ENCODE measurements at regions not wholly inside any gene's neighbourhood (a gene's known extent, or its start where the extent isn't known, plus 50 kb on each side); places are given as distances from the start of the nearest gene placed in this dataset.

DNA sequence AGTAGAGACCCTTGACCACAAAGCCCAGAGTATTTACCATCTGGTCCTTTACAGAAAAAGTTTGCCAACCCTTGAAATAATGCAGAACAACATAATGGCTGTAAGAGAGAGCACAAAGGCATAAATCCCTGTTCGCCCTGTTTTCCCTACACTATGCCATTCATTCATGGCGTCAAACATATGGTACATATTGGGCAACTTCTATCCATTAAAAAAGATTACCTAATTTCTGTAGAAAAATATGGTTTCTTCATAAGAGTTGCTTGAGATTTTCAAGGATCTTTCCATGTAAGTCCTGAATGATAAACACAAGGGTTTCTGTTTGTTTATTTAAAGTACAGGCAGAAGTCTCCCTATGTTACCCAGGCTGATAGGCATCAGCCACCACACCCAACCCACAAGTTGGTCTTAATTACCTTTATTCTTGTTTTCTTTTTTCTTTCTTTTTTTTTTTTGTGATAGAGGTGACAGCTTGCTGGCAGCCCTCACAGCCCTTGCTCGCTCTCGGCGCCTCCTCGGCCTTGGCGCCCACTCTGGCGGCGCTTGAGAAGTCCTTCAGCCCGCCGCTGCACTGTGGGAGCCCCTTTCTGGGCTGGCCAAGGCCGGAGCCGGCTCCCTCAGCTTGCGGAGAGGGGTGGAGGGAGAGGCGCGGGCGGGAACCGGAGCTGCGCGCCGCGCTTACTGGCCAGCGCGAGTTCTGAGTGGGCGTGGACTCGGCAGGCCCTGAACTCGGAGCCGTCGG is 68.3 kb upstream of the NR5A2 start:
- TF ChIP-seq, protein P1, sequence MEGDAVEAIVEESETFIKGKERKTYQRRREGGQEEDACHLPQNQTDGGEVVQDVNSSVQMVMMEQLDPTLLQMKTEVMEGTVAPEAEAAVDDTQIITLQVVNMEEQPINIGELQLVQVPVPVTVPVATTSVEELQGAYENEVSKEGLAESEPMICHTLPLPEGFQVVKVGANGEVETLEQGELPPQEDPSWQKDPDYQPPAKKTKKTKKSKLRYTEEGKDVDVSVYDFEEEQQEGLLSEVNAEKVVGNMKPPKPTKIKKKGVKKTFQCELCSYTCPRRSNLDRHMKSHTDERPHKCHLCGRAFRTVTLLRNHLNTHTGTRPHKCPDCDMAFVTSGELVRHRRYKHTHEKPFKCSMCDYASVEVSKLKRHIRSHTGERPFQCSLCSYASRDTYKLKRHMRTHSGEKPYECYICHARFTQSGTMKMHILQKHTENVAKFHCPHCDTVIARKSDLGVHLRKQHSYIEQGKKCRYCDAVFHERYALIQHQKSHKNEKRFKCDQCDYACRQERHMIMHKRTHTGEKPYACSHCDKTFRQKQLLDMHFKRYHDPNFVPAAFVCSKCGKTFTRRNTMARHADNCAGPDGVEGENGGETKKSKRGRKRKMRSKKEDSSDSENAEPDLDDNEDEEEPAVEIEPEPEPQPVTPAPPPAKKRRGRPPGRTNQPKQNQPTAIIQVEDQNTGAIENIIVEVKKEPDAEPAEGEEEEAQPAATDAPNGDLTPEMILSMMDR (IDR thresholded peaks at IDR 0.05 in 4 of 5, conservative IDR thresholded peaks at IDR 0.05 in 1 of 5): no peak
- TF ChIP-seq POLR2A (IDR thresholded peaks at IDR 0.05): no peak

All from gastrocnemius medialis (tissue), 4 donors.